C4-2B (cell line): ENCODE measurements at regions not wholly inside any gene's neighbourhood (a gene's known extent, or its start where the extent isn't known, plus 50 kb on each side); places are given as distances from the start of the nearest gene placed in this dataset.

Experiments used
- H3K27ac ChIP-seq: fragments of 450-650 bp; 2 replicates; pipeline ENCODE4 v1.5.1; 2017
- ZFX ChIP-seq: fragments of 450-650 bp; IDR thresholded peaks from 2 replicates; pipeline ENCODE4 v1.6.1; 2017
- TF ChIP-seq, protein P1 (sequence below): fragments of 450-650 bp; conservative IDR thresholded peaks from 2 replicates; pipeline ENCODE4 v1.5.1; 2017; ENCODE audit warnings: mild to moderate bottlenecking

DNA sequence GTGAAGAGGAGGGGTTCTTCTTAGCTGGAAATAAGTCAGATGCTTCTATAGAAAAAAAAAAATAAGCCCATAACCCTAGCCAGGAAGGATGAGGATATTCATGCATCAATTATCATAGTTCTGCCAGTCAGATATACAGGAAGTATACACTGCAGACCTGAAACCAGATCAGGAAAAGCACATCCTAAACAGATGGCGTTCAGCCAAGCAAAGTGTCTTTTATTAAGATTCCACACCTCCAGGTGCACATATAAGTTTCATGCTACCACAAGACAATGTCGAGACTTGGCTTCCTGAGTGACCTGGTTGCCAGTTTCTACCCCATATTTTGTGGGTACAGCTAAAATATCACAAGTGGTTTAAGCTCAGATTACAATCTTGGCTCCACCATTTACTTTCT, 108.3 kb downstream of the CETN3 start:
- H3K27ac ChIP-seq: no peak overlapping the region
- no peak for TF ChIP-seq ZFX
- TF ChIP-seq, protein P1, sequence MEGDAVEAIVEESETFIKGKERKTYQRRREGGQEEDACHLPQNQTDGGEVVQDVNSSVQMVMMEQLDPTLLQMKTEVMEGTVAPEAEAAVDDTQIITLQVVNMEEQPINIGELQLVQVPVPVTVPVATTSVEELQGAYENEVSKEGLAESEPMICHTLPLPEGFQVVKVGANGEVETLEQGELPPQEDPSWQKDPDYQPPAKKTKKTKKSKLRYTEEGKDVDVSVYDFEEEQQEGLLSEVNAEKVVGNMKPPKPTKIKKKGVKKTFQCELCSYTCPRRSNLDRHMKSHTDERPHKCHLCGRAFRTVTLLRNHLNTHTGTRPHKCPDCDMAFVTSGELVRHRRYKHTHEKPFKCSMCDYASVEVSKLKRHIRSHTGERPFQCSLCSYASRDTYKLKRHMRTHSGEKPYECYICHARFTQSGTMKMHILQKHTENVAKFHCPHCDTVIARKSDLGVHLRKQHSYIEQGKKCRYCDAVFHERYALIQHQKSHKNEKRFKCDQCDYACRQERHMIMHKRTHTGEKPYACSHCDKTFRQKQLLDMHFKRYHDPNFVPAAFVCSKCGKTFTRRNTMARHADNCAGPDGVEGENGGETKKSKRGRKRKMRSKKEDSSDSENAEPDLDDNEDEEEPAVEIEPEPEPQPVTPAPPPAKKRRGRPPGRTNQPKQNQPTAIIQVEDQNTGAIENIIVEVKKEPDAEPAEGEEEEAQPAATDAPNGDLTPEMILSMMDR: no peak

DNA sequence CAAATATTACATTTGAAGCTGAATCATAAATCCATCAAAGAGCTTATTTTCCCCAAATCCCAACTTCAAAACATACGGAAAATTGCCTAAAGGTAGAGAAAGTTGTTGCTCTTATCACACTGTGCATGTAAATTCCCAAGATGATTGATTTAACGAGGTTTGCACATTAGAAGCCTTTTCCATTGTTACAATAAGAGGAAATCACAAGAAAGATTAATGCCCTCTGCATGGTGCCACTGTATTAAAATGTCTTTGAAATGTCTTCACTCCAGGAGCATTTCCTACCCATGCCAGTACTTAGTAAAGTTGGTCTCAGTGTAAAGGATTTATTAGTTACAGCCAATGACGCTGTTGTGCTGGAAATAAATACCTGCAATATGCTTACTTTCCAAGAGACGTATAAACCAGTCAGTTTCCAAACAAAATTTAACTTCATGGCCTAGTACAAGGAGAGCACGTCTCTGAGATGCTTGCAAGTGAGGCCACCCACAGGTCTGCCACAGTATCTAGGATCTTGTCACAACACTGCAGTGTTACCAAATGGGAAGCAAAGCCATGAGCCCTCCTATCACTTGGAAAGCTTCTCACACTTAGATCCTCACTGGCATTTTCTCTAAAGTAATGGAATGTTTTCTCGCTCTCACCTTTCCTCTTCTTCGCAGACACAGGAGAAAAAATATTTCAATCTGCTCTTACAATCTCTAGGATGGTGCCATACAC, 112.4 kb downstream of the CETN3 start:
- H3K27ac ChIP-seq: no peak overlapping the region
- TF ChIP-seq, protein P1: no peak
- no peak for TF ChIP-seq ZFX

DNA sequence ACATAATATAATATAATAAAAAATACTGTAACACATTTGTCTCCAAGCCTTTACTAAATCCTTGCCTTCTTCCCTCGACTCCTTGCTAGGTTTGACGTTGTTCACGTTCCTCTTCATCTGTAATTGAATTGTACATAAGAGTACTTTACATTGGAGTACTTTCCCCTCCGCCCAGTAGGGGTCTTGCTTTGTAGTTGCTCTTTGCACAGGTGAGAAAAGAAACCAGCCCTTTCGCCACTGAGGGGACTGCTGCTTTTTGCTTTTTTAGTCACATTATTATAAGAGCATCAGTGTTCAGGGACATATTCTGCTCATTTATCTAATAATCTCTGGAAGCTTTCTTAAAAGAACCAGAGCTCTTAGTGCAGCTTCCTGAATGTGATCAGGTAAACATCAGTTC, 115.0 kb downstream of the CETN3 start:
- no peak overlapping the region for H3K27ac ChIP-seq
- no peak for TF ChIP-seq ZFX
- TF ChIP-seq, protein P1: no peak; the same call in 1 of the 2 replicates

DNA sequence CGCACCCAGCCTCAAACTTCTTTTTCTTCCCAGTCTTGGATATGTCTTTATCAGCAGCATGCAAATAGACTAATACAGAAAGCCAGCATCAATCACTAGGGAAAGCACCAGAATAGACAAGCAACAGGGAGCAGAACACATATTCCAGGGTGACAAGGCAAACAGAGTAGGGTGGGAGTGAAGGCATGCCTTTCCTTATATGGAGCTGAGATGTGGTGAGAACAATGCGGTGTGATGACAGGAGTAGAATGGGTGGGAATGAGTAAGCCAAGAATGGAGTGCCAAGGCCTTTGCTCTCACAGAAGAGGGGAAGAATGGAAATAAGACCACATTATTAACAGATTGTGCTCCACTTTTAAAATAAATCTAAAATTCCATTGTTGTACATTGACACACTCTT, 115.6 kb downstream of the CETN3 start:
- H3K27ac ChIP-seq: no peak overlapping the region

DNA sequence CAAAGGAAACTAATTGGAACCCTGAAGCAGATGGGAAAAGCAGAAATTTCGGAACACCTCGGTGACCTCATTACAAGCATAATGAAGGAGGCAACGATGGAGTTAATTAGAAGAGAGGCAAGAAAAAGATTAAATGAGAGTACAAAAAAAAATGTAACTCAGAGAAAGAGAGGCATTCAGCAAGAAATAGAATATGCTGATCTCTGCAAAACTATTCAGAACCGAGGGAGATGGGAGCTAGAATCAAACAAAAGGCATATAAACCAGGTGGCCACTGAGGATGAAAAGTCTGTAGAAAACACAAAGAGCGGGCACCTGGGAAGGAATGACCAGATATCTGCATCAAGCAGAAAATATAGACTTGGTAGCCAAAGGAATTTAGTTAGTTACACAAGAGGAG, 118.9 kb downstream of the CETN3 start:
- TF ChIP-seq, protein P1: no peak
- no peak for TF ChIP-seq ZFX
- no peak overlapping the region for H3K27ac ChIP-seq

More for the DNA sequence above, 115.6 kb downstream of the CETN3 start:
- TF ChIP-seq, protein P1: no peak

DNA sequence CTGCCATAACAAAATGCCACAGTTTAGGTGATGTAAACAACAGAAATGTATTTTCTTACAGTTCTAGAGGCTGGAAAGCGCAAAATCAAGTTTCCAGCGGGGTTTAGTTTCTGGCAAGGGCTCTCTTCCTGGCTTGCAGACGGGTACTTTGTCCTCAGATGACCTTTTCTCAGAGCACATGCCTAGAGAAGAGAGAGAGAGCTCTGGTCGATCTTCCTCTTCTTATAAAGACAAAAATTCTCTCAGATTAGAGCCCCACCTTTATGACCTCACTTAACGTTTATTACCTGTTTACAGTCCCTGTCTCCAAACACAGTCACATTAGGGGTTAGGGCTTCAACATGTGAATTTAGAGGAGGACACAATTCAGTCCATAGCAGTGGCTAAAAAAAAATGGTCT, 119.7 kb downstream of the CETN3 start:
- no peak overlapping the region for H3K27ac ChIP-seq
- TF ChIP-seq, protein P1: no peak
- no peak for TF ChIP-seq ZFX

DNA sequence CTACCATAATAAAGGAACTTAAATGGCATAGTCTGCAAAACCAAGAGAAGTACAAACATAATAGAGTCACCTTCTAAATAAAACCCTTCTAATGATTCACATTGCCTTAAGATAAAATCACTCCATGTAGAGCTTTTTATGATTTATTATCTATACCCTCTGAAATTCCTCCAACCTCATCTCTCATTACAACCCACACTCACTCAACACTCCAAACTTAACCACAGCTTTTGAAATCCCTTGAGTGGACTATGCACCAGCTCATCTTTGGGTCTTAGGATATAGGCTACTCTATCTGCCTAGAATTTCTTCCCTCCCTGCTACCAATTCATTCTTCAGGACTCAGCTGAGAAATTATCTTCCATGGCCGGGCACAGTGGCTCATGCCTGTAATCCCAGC, 122.5 kb downstream of the CETN3 start:
- TF ChIP-seq, protein P1: no peak
- no peak for TF ChIP-seq ZFX
- no peak overlapping the region for H3K27ac ChIP-seq
